ENCODE measurements at regions not wholly inside any gene's neighbourhood (a gene's known extent, or its start where the extent isn't known, plus 50 kb on each side); places are given as distances from the start of the nearest gene placed in this dataset.

- 71% methylated on average over 7 of the region's 7 CpGs for WGBS
- peak overlapping the region in 1 of 2 experiments; percentile 65 for H3K4ac ChIP-seq (ENCODE audit: low read depth in 1 of 2, low read length in 2 of 2)
- H3K4me3 ChIP-seq (ENCODE audit: insufficient read depth in 1 of 2, low read depth in 1 of 2, low read length in 2 of 2), result no peak overlapping the region
- H3K23ac ChIP-seq (ENCODE audit: low read length in 2 of 2), result no peak overlapping the region
- no peak overlapping the region for H3K27ac ChIP-seq (ENCODE audit: low read length, poor library complexity, severe bottlenecking)
- H3K79me1 ChIP-seq (replicated peaks; ENCODE audit: low read length, poor library complexity, severe bottlenecking), result peaks cover 17% of the 10 kb centered on the region
- H2BK12ac ChIP-seq (ENCODE audit: low read length in 2 of 2), result no peak overlapping the region
- H3K9ac ChIP-seq (ENCODE audit: low read length), result no peak overlapping the region
- H4K91ac ChIP-seq (ENCODE audit: low read length), result no peak overlapping the region
- H2AFZ ChIP-seq (ENCODE audit: low read depth, low read length), result no peak overlapping the region
- no peaks in the 10 kb centered on the region for H3K27me3 ChIP-seq (ENCODE audit: control insufficient read depth in 1 of 2, insufficient read depth in 1 of 2, low read length in 2 of 2)
- no peak overlapping the region for H4K8ac ChIP-seq (ENCODE audit: low read length)
- no peak overlapping the region for H3K4me2 ChIP-seq (ENCODE audit: low read length, poor library complexity, severe bottlenecking)
- peaks cover 15% of the 10 kb centered on the region for H3K4me1 ChIP-seq (ENCODE audit: control insufficient read depth, insufficient read depth, low read depth, low read length)
- no peak overlapping the region for H3K14ac ChIP-seq (ENCODE audit: low read length in 2 of 2)
- H3K9me3 ChIP-seq (ENCODE audit: control insufficient read depth, low read length), result no peaks in the 10 kb centered on the region
- H2BK5ac ChIP-seq (ENCODE audit: low read depth, low read length, poor library complexity, severe bottlenecking), result no peak overlapping the region
- no peak overlapping the region for H2AK5ac ChIP-seq (ENCODE audit: low read length, severe bottlenecking)
- H2BK120ac ChIP-seq (ENCODE audit: low read depth, low read length), result no peak overlapping the region
- peaks cover 12 to 19% of the 10 kb centered on the region in 2 experiments for H3K36me3 ChIP-seq (ENCODE audit: control insufficient read depth in 1 of 2, insufficient read depth in 2 of 2, low read depth in 1 of 2, low read length in 2 of 2)
- DNase-seq, result no peak
- peak overlapping the region in 1 of 2 experiments; percentile 44 for H3K18ac ChIP-seq (ENCODE audit: low read depth in 1 of 2, low read length in 2 of 2)
- H2BK15ac ChIP-seq (ENCODE audit: low read depth, poor library complexity, severe bottlenecking), result no peak overlapping the region
Observed at GRCh38 chr19:46954502-46954992, 65.1 kb upstream of the NPAS1 start.

GRCh38 chr19:46954993-46955812 is 64.4 kb upstream of the NPAS1 start:
- H3K9me3 ChIP-seq (ENCODE audit: control insufficient read depth, low read length), result no peaks in the 10 kb centered on the region
- peak; percentile 63 for DNase-seq
- H4K91ac ChIP-seq (ENCODE audit: low read length), result no peak overlapping the region
- no peak overlapping the region for H2BK120ac ChIP-seq (ENCODE audit: low read depth, low read length)
- no peak overlapping the region for H2AFZ ChIP-seq (ENCODE audit: low read depth, low read length)
- WGBS, result 82% methylated on average over 8 of the region's 10 CpGs
- H3K23ac ChIP-seq (ENCODE audit: low read length in 2 of 2), result no peak overlapping the region
- no peaks in the 10 kb centered on the region for H3K27me3 ChIP-seq (ENCODE audit: control insufficient read depth in 1 of 2, insufficient read depth in 1 of 2, low read length in 2 of 2)
- no peak overlapping the region for H2BK15ac ChIP-seq (ENCODE audit: low read depth, poor library complexity, severe bottlenecking)
- no peak overlapping the region for H3K4me2 ChIP-seq (ENCODE audit: low read length, poor library complexity, severe bottlenecking)
- peaks cover 12 to 17% of the 10 kb centered on the region in 2 experiments for H3K36me3 ChIP-seq (ENCODE audit: control insufficient read depth in 1 of 2, insufficient read depth in 2 of 2, low read depth in 1 of 2, low read length in 2 of 2)
- no peak overlapping the region for H2BK5ac ChIP-seq (ENCODE audit: low read depth, low read length, poor library complexity, severe bottlenecking)
- H3K4ac ChIP-seq (ENCODE audit: low read depth in 1 of 2, low read length in 2 of 2), result peak overlapping the region in 1 of 2 experiments; percentile 65
- H3K27ac ChIP-seq (ENCODE audit: low read length, poor library complexity, severe bottlenecking), result no peak overlapping the region
- H2AK5ac ChIP-seq (ENCODE audit: low read length, severe bottlenecking), result no peak overlapping the region
- H3K14ac ChIP-seq (ENCODE audit: low read length in 2 of 2), result no peak overlapping the region
- peak overlapping the region in 1 of 2 experiments; percentile 40 for H2BK12ac ChIP-seq (ENCODE audit: low read length in 2 of 2)
- H3K79me1 ChIP-seq (replicated peaks; ENCODE audit: low read length, poor library complexity, severe bottlenecking), result peaks cover 16% of the 10 kb centered on the region
- H3K4me3 ChIP-seq (ENCODE audit: insufficient read depth in 1 of 2, low read depth in 1 of 2, low read length in 2 of 2), result no peak overlapping the region
- H3K4me1 ChIP-seq (ENCODE audit: control insufficient read depth, insufficient read depth, low read depth, low read length), result peaks cover 15% of the 10 kb centered on the region
- no peak overlapping the region for H4K8ac ChIP-seq (ENCODE audit: low read length)
- peak overlapping the region; percentile 30 for H3K9ac ChIP-seq (ENCODE audit: low read length)
- H3K18ac ChIP-seq (ENCODE audit: low read depth in 1 of 2, low read length in 2 of 2), result peak overlapping the region; percentile 4 to 44

- no peak overlapping the region for H3K23ac ChIP-seq (ENCODE audit: low read length in 2 of 2)
- H3K9ac ChIP-seq (ENCODE audit: low read length), result peak overlapping the region; percentile 30
- no peak overlapping the region for H2BK15ac ChIP-seq (ENCODE audit: low read depth, poor library complexity, severe bottlenecking)
- H3K14ac ChIP-seq (ENCODE audit: low read length in 2 of 2), result no peak overlapping the region
- peaks cover 12 to 17% of the 10 kb centered on the region in 2 experiments for H3K36me3 ChIP-seq (ENCODE audit: control insufficient read depth in 1 of 2, insufficient read depth in 2 of 2, low read depth in 1 of 2, low read length in 2 of 2)
- 82% methylated on average over 6 of the region's 6 CpGs for WGBS
- peak overlapping the region in 1 of 2 experiments; percentile 40 for H3K4ac ChIP-seq (ENCODE audit: low read depth in 1 of 2, low read length in 2 of 2)
- no peak overlapping the region for H2AK5ac ChIP-seq (ENCODE audit: low read length, severe bottlenecking)
- peaks cover 10% of the 10 kb centered on the region for H3K4me1 ChIP-seq (ENCODE audit: control insufficient read depth, insufficient read depth, low read depth, low read length)
- peak overlapping the region; percentile 51 to 69 for H2BK12ac ChIP-seq (ENCODE audit: low read length in 2 of 2)
- H2BK5ac ChIP-seq (ENCODE audit: low read depth, low read length, poor library complexity, severe bottlenecking), result no peak overlapping the region
- peak overlapping the region; percentile 72 to 91 for H3K18ac ChIP-seq (ENCODE audit: low read depth in 1 of 2, low read length in 2 of 2)
- H3K27me3 ChIP-seq (ENCODE audit: control insufficient read depth in 1 of 2, insufficient read depth in 1 of 2, low read length in 2 of 2), result no peaks in the 10 kb centered on the region
- H3K27ac ChIP-seq (ENCODE audit: low read length, poor library complexity, severe bottlenecking), result no peak overlapping the region
- H3K4me3 ChIP-seq (ENCODE audit: insufficient read depth in 1 of 2, low read depth in 1 of 2, low read length in 2 of 2), result no peak overlapping the region
- no peak for DNase-seq
- no peak overlapping the region for H2AFZ ChIP-seq (ENCODE audit: low read depth, low read length)
- H3K4me2 ChIP-seq (ENCODE audit: low read length, poor library complexity, severe bottlenecking), result no peak overlapping the region
- no peak overlapping the region for H4K91ac ChIP-seq (ENCODE audit: low read length)
- peaks cover 16% of the 10 kb centered on the region for H3K79me1 ChIP-seq (replicated peaks; ENCODE audit: low read length, poor library complexity, severe bottlenecking)
- H4K8ac ChIP-seq (ENCODE audit: low read length), result peak overlapping the region; percentile 27
- peak overlapping the region; percentile 71 for H2BK120ac ChIP-seq (ENCODE audit: low read depth, low read length)
- no peaks in the 10 kb centered on the region for H3K9me3 ChIP-seq (ENCODE audit: control insufficient read depth, low read length)
Observed at GRCh38 chr19:46955813-46956371, 63.7 kb upstream of the NPAS1 start.

- Histone ChIP-seq H3K9ac (ENCODE audit: low read length) (no peak overlapping the region), H3K4me3 (ENCODE audit: insufficient read depth in 1 of 2, low read depth in 1 of 2, low read length in 2 of 2) (peak overlapping the region in 1 of 2 experiments; percentile 3), H3K27me3 (ENCODE audit: control insufficient read depth in 1 of 2, insufficient read depth in 1 of 2, low read length in 2 of 2) (no peaks in the 10 kb centered on the region), H2AK5ac (ENCODE audit: low read length, severe bottlenecking) (no peak overlapping the region), H3K14ac (ENCODE audit: low read length in 2 of 2) (no peak overlapping the region), H2BK12ac (ENCODE audit: low read length in 2 of 2) (peak overlapping the region in 1 of 2 experiments; percentile 2), H4K8ac (ENCODE audit: low read length) (no peak overlapping the region), H2BK120ac (ENCODE audit: low read depth, low read length) (no peak overlapping the region), H3K4ac (ENCODE audit: low read depth in 1 of 2, low read length in 2 of 2) (no peak overlapping the region), H3K79me1 (replicated peaks; ENCODE audit: low read length, poor library complexity, severe bottlenecking) (peaks cover 12% of the 10 kb centered on the region), H3K36me3 (ENCODE audit: control insufficient read depth in 1 of 2, insufficient read depth in 2 of 2, low read depth in 1 of 2, low read length in 2 of 2) (peaks cover 9 to 10% of the 10 kb centered on the region in 2 experiments), H3K27ac (ENCODE audit: low read length, poor library complexity, severe bottlenecking) (no peak overlapping the region), H3K4me1 (ENCODE audit: control insufficient read depth, insufficient read depth, low read depth, low read length) (peaks cover 14% of the 10 kb centered on the region), H3K9me3 (ENCODE audit: control insufficient read depth, low read length) (no peaks in the 10 kb centered on the region), H3K23ac (ENCODE audit: low read length in 2 of 2) (no peak overlapping the region), H2AFZ (ENCODE audit: low read depth, low read length) (no peak overlapping the region), H4K91ac (ENCODE audit: low read length) (no peak overlapping the region), H3K18ac (ENCODE audit: low read depth in 1 of 2, low read length in 2 of 2) (no peak overlapping the region), H2BK5ac (ENCODE audit: low read depth, low read length, poor library complexity, severe bottlenecking) (no peak overlapping the region), H2BK15ac (ENCODE audit: low read depth, poor library complexity, severe bottlenecking) (no peak overlapping the region), H3K4me2 (ENCODE audit: low read length, poor library complexity, severe bottlenecking) (no peak overlapping the region)
- 34% methylated on average over 5 of the region's 6 CpGs for WGBS
- DNase-seq, result peak; percentile 86
Observed at GRCh38 chr19:46958532-46958931, 61.1 kb upstream of the NPAS1 start.

Data from mesenchymal stem cell (in vitro differentiated cells and primary cell).